ENCODE measurements at regions not wholly inside any gene's neighbourhood (a gene's known extent, or its start where the extent isn't known, plus 50 kb on each side); places are given as distances from the start of the nearest gene placed in this dataset.
A peak's percentile ranks its signal among the peaks of the same experiment; 100 is the strongest.
"Not testable (repeated sequence)": the region's sequence is repeated elsewhere in the genome, so short reads cannot be mapped to it uniquely, and the experiment has no call there.

DNA sequence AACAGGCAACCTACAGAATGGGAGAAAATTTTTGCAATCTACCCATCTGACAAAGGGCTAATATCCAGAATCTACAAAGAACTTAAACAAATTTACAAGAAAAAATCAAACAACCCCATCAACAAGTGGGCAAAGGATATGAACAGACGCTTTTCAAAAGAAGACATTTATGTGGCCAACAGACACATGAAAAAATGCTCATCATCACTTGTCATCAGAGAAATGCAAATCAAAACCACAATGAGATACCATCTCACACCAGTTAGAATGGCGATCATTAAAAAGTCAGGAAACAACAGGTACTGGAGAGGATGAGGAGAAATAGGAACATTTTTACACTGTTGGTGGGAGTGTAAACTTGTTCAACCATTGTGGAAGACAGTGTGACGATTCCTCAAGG, 321.6 kb downstream of the RPLP1 start:
- not testable (repeated sequence) for DNase-seq

DNA sequence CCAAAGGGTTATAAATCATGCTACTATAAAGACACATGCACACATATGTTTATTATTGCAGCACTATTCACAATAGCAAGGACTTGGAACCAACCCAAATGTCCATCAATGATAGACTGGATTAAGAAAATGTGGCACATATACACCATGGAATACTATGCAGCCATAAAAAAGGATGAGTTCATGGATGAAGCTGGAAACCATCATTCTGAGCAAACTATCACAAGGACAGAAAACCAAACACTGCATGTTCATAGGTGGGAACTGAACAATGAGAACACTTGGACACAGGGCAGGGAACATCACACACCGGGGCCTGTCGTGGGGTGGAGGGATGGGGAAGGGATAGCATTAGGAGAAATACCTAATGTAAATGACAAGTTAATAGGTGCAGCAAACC, 322.1 kb downstream of the RPLP1 start:
- DNase-seq = not testable (repeated sequence)

GRCh38 chr15:69777356-69777755, 320.4 kb downstream of the TLE3 start:
- no peak for DNase-seq

GRCh38 chr15:69780374-69780773, 317.3 kb downstream of the TLE3 start:
- no peak for DNase-seq

DNA sequence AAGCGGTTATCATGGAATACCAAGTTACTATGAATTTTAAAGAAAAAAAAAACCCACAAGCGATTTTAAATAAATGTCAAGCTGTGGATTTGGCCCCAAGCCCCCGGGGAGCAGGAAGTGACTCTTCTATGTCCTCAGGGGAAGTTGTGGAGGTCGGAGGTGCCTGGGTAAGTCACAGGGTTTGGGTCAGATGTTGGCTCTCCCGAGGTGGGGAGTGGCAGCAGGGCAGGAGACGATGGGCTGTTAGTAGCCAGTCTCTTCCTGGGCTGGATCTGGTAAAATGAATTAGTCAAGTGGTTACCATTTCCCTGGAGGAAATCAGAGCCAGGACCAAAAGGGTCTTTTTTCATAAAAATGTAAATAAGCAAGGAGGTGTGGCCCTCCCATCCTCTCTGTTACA, 316.7 kb downstream of the TLE3 start:
- no peak for DNase-seq

DNA sequence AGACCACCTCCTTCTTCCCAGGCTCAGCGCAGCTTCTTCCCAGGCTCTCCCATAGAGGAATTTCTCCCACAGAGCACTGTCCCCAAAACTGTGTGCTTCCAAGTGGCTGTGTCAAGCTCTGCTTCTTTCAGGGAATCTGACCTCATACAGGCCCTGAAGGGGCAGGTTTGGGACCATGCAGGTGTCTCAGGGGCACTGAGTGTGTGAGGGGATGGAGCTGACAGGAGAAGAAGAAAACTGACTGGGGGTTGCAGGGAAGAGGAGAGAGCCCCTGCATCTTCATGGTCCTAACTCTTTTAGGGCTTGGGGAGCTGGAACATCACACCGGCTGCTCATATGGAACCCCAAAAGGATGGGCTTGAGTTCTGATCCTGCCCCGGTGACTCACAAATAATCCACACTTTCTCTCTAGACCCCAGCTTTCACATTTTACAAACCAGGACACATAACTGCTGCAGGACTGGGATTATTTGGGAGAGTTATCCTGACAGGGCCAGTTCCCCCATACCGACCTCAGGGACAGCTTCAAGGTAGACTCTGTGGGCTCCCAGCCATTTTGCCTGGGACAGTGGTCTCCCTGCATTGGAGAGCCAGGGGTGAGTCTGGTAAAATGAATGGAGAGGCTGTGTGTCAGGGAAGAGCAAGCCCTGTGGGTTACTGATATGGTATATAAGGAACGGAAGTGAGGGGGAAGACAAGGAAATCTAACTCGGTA, 316.1 kb downstream of the TLE3 start:
- DNase-seq = no peak

DNA sequence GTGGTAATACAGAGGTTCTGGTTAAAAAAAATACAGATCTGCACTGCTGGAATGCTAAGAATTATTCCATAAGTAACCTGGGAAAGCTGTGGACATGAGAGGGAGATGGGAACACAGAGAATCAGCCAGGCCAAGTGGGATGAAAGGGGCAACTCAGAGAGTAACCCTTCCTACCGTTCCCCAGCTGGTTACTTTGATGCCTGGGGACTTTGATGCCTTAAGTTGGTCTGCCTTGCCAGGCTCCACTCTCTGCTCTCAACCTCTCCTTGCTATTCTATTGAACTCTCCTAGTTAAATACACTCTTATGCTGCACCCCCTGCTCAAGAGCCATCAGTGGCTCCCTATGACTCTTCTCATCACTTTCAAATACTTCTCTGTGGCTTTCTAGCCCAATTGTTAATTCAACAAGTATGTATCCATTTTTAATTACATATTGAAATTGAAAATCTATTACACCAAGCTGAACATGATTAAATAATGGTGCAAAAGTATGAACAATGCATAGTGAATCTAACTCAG, 315.5 kb downstream of the TLE3 start:
- no peak for DNase-seq

GRCh38 chr15:69782809-69783208, 314.9 kb downstream of the TLE3 start:
- no peak for DNase-seq

DNA sequence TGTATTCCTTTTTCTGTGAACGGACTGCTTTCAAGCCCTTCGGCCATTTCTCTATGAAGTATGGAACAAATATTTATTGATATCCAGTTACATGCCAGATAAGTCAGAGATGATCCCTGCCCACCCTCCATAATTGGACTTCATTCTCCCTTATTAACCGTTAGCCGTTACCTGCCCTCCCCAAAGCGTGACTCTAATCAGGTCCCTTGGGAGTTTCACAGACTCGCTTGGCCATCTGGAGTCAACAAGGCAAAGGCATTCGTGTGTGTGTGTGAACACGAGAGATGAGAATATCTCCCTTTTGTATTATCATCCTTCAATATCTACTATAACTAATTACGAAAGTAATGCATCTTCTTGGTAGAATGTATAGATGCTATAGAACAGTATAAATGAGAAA, 314.5 kb downstream of the TLE3 start:
- DNase-seq = no peak

- DNase-seq = peak; percentile 20
Measured at GRCh38 chr15:69784798-69785566, 312.7 kb downstream of the TLE3 start.

- DNase-seq = no peak
Measured at GRCh38 chr15:69786136-69786701, 311.5 kb downstream of the TLE3 start.

DNA sequence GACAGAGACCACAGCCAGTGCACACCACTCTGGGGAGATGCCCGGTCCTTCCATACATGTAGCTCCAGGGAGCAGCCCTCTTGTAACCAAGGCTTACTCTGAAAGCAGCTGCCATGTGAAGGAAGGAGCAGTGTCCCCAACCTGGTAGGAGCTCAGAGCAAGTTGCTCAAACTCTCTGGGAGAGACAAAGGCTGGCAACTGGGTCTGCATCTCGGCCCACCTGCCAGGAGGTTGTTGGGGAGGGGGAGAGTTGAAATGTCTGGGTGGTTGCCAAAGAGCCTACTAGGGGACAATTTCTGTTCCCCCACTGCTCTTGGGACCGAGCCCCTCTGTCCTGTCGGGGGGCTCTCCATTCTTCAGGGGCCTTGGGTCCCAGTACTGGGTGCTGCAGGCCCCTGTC, 309.9 kb downstream of the TLE3 start:
- no peak for DNase-seq

DNA sequence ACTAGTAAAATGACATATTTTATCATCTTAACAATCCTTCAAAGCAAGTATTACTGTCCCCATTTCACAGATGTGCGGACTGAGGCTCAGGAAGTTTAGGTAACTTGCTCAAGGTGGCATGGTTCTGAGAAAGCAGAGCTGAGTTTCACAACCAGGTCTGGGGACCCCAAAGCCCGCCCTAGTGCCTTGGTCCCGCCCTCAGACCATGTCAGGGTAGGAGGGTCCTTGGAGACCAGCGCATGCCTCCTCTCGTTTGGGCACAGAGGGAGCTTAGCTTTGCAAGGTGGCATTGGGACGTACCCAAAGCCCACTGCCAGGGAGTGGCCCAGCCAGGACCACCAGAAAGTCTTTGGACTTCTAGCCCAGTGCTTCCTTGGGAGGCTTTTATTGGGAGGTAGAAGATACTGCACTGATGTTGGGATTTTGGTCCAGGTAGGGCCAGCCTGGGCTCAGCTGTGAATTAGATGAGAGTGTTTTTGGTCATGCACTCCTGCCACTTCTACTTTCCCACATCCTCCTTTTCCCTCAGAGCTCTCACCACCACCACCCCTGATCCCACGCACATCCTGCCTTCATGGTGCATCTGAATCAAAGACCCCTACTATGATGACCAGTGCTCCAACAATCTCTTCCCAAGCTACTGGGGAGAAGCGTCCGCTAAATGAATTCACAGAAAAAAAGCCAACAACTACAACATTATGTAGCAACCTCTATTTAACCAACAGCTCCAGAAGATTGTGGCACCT, 307.9 kb downstream of the TLE3 start:
- no peak for DNase-seq

GRCh38 chr15:69790632-69791031, 307.1 kb downstream of the TLE3 start:
- DNase-seq = no peak

DNA sequence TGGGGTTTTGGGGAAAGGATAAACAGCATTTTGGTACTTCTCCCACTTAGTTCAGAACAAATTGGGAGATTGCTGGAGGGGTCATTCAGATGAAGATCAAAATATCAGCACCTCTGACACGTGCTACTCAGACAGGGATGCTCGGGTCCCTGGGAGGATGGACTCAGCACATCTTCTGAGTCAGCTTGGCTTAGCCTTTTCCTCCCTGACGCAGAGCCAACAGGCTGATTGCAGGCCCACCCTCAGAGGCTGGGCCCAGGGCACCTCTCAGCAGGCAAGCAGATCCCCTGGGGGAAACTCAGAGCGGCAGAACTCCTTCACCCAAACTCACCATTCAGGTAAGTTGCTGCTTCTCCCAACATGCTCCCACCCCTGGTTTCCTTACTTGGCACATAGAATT, 304.9 kb downstream of the TLE3 start:
- DNase-seq = no peak

GRCh38 chr15:69793431-69793780, 304.3 kb downstream of the TLE3 start:
- no peak for DNase-seq

GRCh38 chr15:69793781-69794451, 303.8 kb downstream of the TLE3 start:
- DNase-seq = no peak

- DNase-seq = no peak
Measured at GRCh38 chr15:69794645-69795469, 302.9 kb downstream of the TLE3 start.

DNA sequence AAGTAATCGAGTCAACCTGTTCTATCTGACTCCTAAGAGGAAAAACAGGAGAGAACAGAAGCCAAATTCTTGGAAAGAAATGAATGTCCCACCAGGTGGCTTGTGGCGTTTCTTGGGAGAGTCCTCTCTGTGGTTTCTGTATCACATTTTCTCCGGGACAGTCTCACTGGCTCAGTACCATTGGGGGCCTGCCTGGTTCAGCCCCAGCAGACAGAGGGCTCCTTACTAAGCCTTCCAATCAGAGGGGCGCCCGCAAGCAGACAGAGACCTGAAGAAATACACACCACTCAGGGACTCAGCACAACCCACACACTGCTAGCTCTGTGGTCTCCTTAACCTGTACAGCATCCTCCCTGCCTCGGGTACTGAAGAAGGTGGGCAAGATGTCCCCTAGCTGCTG, 302.1 kb downstream of the TLE3 start:
- no peak for DNase-seq

GRCh38 chr15:69797051-69797595, 300.6 kb downstream of the TLE3 start:
- DNase-seq = no peak

DNA sequence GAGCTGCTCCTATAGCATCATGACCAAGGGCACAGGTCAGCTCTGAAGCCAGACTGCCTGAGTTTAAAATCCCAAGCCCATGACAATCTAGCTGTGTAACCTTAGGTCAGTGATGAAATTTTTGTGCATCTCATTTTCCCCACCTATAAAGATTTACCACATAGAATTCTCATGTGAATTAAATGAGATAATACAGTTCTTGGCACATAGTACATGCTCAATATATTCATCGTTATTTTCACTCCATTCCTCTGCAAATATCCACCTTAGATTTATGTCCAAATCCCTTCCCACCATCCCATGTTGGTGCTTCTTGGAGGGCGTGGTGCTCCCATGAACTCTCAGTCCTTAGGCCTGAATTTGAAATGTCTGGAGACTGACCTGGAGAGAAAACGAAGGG, 300.1 kb downstream of the TLE3 start:
- DNase-seq = no peak

All from HCEC 1CT (cell line).